Uterus (tissue), 3 donors: ENCODE measurements at regions not wholly inside any gene's neighbourhood (a gene's known extent, or its start where the extent isn't known, plus 50 kb on each side); places are given as distances from the start of the nearest gene placed in this dataset.
"Not testable (repeated sequence)": the region's sequence is repeated elsewhere in the genome, so short reads cannot be mapped to it uniquely, and the experiment has no call there.

Experiments used
- DNase-seq, 2 donors: peaks; one replicate each; pipeline ENCODE4 v3.0.0-alpha.2; 2019 to 2020
- H3K27ac ChIP-seq, 2 donors: fragments of 200-600 bp; sonication (generic); 1 replicate in 1 of 2; 2 replicates in 1 of 2; pipeline ENCODE4 v1.5.1; 2016 to 2018
- H3K27me3 ChIP-seq, 2 donors: fragments of 200-600 bp; sonication (generic); one replicate each; pipeline ENCODE4 v1.5.1; 2018 to 2019; ENCODE audit warnings: control low read depth in 1 of 2
- H3K36me3 ChIP-seq, 2 donors: fragments of 200-600 bp; sonication (generic); one replicate each; pipeline ENCODE4 v1.5.1; 2019; ENCODE audit warnings: control low read depth in 1 of 2
- H3K4me1 ChIP-seq, 2 donors: fragments of 200-600 bp; sonication (generic); one replicate each; pipeline ENCODE4 v1.5.1; 2018 to 2019; ENCODE audit warnings: control low read depth in 1 of 2
- H3K4me3 ChIP-seq, 2 donors: fragments of 200-600 bp; sonication (generic); 1 replicate in 1 of 2; 2 replicates in 1 of 2; pipeline ENCODE4 v1.5.1; 2018 to 2019; ENCODE audit warnings: mild to moderate bottlenecking in 1 of 2
- H3K9me3 ChIP-seq, 2 donors: fragments of 200-600 bp; sonication (generic); one replicate each; pipeline ENCODE4 v1.5.1; 2019; ENCODE audit warnings: control low read depth in 1 of 2
- POLR2A ChIP-seq, 2 donors: fragments of 450-650 bp; IDR thresholded peaks; one replicate each; pipeline ENCODE4 v1.6.1; 2016; ENCODE audit warnings: antibody characterized with exemption in 2 of 2, mild to moderate bottlenecking in 1 of 2, moderate library complexity in 1 of 2
- intact Hi-C: fragments of 100-400 bp; cut with DNase I; formaldehyde crosslinking; loops from one replicate; pipeline ENCODE4 v1.15.1; 2023; ENCODE audit warnings: low total_unique reads
- TF ChIP-seq, protein P1 (sequence below), 4 experiments: fragments of 200-600 bp in 2 of 4; fragments of 450-650 bp in 2 of 4; sonication (generic) in 2 of 4; IDR thresholded peaks; one replicate each; pipeline ENCODE4 v1.5.1; 2016 to 2019; ENCODE audit warnings: antibody characterized with exemption in 4 of 4, mild to moderate bottlenecking in 2 of 4, moderate library complexity in 1 of 4
- donor health status: DM: yes; HTN: yes; CAD: no.

DNA sequence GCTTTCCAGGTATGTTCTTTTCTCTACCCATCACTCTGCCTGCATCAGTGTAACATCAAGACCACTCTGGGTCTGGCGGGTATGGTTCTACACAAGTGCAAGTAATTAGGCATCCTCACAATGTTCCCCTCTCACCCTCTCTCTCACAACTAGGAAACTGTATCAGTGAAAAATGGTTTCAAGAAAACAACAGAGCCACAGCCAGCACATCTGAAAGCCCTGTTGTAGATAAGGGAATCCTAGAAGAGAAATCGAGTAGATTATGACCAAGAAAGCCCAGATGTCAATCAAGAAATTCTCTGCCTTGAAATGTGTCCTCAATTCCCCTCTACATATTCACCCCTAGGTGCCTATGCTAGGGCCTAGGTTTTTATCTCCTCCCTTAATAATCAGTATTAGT is 281.3 kb upstream of the ANKRD50 start:
- TF ChIP-seq, protein P1, sequence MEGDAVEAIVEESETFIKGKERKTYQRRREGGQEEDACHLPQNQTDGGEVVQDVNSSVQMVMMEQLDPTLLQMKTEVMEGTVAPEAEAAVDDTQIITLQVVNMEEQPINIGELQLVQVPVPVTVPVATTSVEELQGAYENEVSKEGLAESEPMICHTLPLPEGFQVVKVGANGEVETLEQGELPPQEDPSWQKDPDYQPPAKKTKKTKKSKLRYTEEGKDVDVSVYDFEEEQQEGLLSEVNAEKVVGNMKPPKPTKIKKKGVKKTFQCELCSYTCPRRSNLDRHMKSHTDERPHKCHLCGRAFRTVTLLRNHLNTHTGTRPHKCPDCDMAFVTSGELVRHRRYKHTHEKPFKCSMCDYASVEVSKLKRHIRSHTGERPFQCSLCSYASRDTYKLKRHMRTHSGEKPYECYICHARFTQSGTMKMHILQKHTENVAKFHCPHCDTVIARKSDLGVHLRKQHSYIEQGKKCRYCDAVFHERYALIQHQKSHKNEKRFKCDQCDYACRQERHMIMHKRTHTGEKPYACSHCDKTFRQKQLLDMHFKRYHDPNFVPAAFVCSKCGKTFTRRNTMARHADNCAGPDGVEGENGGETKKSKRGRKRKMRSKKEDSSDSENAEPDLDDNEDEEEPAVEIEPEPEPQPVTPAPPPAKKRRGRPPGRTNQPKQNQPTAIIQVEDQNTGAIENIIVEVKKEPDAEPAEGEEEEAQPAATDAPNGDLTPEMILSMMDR (IDR thresholded peaks at IDR 0.05) = no peak
- TF ChIP-seq POLR2A (IDR thresholded peaks at IDR 0.05) = no peak
- DNase-seq = no peak
- intact Hi-C loops = no loop called here

DNA sequence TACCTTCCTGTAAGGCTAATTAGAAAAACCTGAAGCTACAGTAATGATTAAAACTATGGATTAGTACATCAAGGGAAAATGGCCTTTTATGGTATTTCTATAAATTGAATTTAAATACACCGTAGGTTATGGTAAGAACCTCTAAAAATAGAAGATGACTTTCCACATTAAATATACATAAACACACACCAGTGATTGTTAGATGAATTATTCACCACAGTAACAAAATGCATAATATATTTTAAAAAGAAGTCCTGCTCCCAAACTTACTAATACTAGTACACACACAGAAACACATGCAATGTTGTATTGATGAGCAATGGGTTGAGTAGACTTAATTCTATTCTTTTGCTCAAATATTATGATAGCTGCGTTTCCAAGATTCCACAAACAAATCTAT is 277.9 kb upstream of the ANKRD50 start:
- DNase-seq = no peak
- no peaks in the 10 kb centered on the region for H3K27me3 ChIP-seq
- no peak overlapping the region for H3K27ac ChIP-seq
- H3K36me3 ChIP-seq = no peaks in the 10 kb centered on the region
- intact Hi-C loops = no loop called here
- no peak for TF ChIP-seq POLR2A (IDR thresholded peaks at IDR 0.05)
- TF ChIP-seq, protein P1 (IDR thresholded peaks at IDR 0.05) = no peak
- H3K4me3 ChIP-seq = no peak overlapping the region
- H3K9me3 ChIP-seq = no peaks in the 10 kb centered on the region
- H3K4me1 ChIP-seq = no peaks in the 10 kb centered on the region

More for the DNA sequence above, 281.3 kb upstream of the ANKRD50 start:
- H3K36me3 ChIP-seq = no peaks in the 10 kb centered on the region
- H3K4me1 ChIP-seq = no peaks in the 10 kb centered on the region
- no peaks in the 10 kb centered on the region for H3K9me3 ChIP-seq
- H3K27me3 ChIP-seq = no peaks in the 10 kb centered on the region
- H3K27ac ChIP-seq = no peak overlapping the region
- H3K4me3 ChIP-seq = no peak overlapping the region

DNA sequence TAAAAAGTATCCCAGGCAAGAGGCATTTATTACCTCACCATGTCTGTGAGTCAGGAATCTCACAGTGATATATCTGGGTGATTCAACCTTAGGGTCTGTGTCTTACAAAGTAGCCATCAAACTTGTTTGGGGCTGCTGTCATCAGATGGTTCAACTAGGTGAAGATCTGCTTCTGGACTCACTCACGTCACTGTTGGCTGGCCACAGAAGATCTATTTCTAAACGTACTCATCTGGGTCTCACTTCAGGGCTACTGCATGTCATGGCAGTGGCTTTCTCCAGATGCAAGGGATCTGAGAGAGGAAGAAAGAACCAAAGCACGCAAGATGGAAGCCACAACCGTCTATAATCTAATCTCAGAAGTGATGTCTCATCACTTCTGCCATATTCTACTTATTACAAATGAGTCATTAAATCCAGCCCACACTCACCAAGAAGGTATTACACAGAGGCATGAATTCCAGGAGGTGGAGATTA is 267.8 kb upstream of the ANKRD50 start:
- Histone ChIP-seq H3K27me3 (no peaks in the 10 kb centered on the region), H3K4me3 (no peak overlapping the region), H3K36me3 (no peaks in the 10 kb centered on the region), H3K4me1 (no peaks in the 10 kb centered on the region), H3K9me3 (no peaks in the 10 kb centered on the region), H3K27ac (no peak overlapping the region)
- no peak for TF ChIP-seq POLR2A (IDR thresholded peaks at IDR 0.05)
- TF ChIP-seq, protein P1 (IDR thresholded peaks at IDR 0.05) = no peak
- intact Hi-C loops = no loop called here
- no peak for DNase-seq

DNA sequence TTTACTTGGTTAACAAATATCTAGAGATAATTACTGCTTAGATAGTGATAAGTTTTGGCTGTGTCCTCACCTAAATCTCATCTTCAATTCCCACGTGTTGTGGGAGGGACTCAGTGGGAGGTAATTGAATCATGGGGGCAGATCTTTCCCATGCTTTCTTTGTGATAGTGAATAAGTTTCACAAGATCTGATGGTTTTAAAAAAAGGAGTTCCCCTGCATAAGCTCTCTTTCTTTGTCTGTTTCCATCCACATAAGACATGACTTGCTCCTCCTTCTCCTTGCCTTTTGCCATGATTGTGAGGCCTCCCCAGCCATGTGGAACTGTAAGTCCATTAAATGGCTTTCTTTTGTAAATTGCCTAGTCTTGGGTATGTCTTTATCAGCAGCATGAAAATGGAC is 266.0 kb upstream of the ANKRD50 start:
- H3K27me3 ChIP-seq, intact Hi-C loops, H3K27ac ChIP-seq, H3K36me3 ChIP-seq, H3K9me3 ChIP-seq, DNase-seq, H3K4me3 ChIP-seq, H3K4me1 ChIP-seq: not testable (repeated sequence)

DNA sequence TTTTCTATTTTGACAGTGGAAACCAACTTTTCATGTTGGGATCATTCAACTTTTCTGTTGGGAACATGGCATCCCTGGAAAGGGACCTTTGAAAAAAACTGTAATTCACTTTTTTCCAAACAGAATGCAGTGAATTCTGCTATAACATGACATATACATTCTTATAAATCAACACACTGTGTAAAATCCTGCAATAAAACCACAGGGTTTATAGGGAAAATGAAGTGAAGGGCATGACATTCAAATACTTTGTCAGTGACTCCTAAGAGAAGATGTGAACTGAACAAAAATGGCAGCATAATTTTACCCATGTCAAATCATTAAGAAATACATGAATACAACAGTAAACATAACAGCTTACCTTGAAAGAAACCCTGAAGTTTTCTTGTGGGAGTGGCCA is 264.5 kb upstream of the ANKRD50 start:
- H3K27me3 ChIP-seq = no peaks in the 10 kb centered on the region
- no peaks in the 10 kb centered on the region for H3K4me1 ChIP-seq
- intact Hi-C loops = no loop called here
- H3K9me3 ChIP-seq = no peaks in the 10 kb centered on the region
- no peaks in the 10 kb centered on the region for H3K36me3 ChIP-seq
- TF ChIP-seq, protein P1 (IDR thresholded peaks at IDR 0.05) = no peak
- no peak for TF ChIP-seq POLR2A (IDR thresholded peaks at IDR 0.05)
- H3K27ac ChIP-seq = no peak overlapping the region
- no peak for DNase-seq
- no peak overlapping the region for H3K4me3 ChIP-seq

DNA sequence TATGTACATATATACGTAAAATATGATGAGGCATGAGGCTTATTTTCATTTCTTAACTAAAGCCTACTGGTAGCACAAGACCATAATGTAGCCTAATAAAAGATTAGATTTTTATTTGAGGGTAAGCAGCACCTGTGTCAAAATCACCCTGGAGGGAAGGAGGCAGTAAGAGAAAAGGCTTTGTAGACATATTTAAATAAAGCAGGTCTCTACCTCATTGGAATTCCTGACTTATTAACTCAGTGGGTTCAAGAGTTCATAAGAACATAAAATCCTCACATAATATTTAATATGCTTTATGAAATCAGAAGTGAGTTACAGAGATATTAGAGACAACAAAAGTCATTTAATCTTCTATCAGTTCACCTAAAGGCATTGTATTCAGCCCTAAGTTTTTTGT is 261.6 kb upstream of the ANKRD50 start:
- Histone ChIP-seq H3K4me3 (no peak overlapping the region), H3K27me3 (no peaks in the 10 kb centered on the region), H3K4me1 (no peaks in the 10 kb centered on the region), H3K27ac (no peak overlapping the region), H3K36me3 (no peaks in the 10 kb centered on the region), H3K9me3 (no peaks in the 10 kb centered on the region)
- TF ChIP-seq, protein P1 (IDR thresholded peaks at IDR 0.05) = no peak
- TF ChIP-seq POLR2A (IDR thresholded peaks at IDR 0.05) = no peak
- intact Hi-C loops = no loop called here
- DNase-seq = no peak
